Dedifferentiated amniotic fluid mesenchymal stem cell (primary cell): ENCODE measurements at regions not wholly inside any gene's neighbourhood (a gene's known extent, or its start where the extent isn't known, plus 50 kb on each side); places are given as distances from the start of the nearest gene placed in this dataset.
A peak's percentile ranks its signal among the peaks of the same experiment; 100 is the strongest.

ENCODE experiments used
- DNase-seq: peaks from one replicate; pipeline ENCODE4 v3.0.0-alpha.2; 2016; ENCODE audit errors: extremely low spot score

DNA sequence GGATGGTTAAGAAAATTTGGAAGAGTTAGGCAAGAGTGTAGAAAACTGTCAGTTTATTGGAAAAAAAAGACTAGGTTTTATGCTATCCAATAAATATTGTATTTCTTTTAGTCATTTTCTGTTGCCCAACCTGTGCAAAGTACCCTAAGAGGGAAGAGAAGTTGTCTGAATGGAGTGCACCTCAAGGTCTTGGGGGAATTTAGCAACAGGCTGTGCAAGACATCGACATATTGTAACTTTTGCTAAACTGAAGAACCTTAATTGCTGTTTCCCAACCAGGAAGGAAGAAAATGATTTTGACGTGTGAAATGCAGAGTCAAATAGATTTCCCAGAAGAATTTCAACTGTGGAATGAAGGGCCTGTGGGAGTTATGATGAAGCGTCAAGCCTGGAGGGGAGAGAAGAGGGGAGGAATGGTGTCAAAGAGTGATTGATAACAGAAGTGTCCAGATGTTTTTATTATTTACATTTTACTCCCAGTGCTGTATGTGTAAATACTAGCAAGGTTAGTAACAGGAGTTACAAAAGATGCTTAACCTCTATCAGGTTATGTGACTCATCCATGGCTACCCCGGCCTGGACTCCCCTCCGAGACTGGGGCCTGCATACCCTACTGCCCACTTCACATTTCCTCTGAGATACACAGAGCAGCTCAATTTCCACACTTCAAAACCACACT, 246.8 kb downstream of the MYLK4 start:
- DNase-seq, result no peak

- no peak for DNase-seq
These were observed 247.6 kb downstream of the MYLK4 start for GRCh38 chr6:2502998-2503674.

DNA sequence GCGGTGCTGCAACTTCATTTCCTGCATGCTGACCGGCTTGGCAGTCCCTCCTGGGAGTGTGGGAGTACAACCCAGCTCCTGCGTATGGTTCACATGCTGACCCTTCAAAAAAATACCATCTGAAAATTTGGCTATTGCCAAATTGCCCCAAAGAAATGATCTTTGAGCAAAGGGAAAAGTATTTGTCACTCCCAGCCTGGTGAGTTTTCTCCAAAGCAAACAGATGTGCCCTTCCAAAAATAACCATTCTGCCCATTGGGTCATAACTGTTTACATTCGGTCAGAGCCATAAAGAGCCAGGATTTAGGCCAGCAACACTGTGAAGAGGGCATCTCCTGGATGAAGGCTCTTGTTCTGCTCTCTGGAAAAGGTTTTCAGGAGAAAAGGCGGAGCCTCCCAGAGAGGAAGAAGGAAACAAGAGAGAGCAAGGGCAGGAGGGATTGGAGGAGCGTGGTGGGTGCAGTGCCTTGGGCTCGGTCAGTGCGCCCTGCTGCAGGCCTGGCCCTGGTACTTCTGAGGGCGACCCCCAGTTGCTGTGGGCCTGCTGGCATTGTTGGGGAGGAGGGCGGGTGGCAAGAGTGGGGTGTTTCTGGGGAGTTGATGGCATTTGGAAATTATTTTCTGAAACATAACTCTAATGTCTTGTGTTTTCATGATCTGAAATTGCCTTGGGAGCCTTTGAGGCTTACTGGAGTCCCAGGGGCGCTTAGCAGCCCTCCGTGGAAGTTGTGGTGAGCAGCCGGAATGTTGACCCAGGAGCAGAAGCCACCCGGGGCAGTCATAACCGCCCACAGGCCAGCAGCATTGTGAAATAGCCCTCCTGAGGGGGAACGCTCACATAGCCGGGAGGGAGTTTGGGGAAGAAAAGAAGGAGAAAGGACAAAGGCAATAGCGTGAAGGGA, 248.4 kb downstream of the MYLK4 start:
- no peak for DNase-seq

- DNase-seq, result no peak
These were observed 252.6 kb downstream of the MYLK4 start for GRCh38 chr6:2497922-2498623.

DNA sequence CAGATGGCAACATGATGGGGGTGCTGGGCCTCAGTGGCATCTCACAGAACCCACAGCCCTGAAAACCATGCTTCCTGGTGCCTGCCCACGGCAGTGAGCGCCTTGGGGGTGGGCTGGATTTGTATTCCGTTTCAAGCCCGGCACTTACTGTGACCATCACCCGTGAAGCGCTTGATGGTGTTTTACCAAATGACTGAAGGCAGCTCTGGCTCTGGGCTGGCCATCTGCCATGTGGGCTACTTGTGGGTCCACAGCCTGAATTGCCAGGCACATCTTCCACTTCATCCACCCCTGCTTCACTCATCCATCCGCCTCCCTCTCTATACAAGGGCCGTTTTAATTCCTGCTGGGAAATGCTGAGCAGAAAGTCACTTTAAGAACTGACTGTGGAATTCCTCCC, 250.9 kb upstream of the GMDS start:
- no peak for DNase-seq

DNA sequence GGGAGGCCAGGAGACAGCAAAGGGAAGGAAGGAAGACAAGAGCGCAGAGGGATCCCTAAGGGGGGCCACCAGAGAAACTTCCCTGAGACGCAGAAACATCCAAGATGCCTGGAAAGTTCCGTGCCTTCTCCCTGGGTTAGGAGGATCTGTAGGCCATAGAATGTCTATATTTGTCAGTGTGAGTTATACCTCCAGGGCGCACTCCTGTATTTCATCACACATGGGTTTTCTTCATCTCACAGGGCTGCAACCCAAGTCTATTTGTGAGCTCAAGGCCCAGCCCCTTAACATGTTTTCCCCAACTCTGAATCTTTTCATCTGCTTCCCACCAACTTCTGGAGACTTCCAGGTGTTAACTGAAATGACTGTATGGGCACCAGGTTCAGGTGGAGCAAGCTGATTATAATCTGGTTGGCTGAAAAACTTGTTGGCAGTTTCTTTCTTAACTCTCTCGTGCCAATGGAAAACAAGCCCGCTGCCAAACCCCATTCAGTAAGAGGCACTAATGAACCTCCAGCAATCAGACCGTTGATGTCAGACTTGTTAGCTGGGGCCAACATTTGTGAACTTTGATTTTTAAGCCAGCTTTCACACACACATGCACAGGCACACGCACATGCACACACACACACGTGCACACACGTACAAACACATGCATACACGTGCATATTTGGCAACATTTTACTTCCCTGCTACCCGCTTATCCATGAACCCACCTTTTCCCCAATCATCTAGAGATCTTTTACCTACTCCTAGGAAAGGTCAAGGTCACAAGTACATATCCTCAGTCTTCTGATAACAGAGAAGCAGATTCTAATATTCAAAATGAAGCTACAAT, 247.5 kb upstream of the GMDS start:
- DNase-seq, result no peak

DNA sequence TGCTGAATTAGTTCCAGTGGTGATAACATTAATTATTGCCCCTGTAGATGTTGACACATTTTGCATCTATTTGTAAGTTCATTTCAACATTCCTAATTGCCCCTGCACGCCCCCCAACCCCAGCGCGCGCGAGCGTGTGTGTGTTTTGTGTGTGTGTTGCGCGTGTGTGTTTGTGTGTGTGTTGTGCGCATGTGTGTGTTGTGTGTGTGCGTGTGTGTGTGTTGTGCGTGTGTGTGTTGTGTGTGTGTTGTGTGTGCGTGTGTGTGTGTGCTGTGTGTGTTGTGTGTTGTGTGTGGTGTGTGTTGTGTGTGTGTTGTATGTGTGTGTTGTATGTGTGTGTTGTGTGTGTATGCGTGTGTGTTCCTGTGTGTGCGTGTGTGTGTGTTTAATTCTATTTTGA, 245.7 kb upstream of the GMDS start:
- DNase-seq, result no peak

GRCh38 chr6:2488578-2488977, 243.2 kb upstream of the GMDS start:
- no peak for DNase-seq

DNA sequence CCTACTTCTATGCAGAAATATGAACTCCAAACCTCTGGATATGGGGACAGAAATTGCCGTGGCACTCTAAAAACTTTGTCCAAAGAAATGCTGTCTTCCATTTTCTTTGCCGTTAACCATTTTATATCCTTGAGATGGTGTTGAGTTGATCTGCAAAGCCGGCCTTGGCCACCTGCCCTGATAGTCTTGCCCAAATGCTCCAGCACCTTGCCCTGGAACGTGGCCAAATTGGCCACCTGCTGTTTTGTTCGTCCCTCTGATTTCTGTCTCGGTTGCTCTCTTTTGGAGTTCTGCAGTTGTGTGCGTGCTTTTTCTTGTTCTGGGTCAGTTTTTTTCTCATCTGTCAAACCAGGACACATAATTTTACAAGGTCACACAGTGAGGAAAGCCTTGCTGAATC, 239.7 kb upstream of the GMDS start:
- DNase-seq, result no peak

GRCh38 chr6:2482773-2483172, 237.4 kb upstream of the GMDS start:
- DNase-seq, result no peak

DNA sequence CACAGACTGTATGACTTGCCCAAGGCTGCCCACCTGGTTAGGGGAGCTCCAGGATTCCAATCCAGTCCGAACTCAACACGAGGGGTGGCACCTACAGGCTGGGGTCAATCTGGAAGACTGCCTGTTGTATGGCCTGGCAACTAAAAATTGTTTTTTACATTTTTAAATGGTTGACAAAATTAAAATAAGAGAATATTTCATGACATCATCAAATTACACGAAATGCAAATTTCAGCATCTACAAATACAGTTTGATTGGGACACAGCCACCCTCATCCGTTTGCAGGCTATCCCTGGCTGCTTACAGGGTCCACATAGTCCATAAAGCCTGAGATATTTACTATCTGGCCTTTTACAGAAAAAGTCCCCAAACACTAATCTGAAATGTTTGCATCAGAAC, 235.9 kb upstream of the GMDS start:
- DNase-seq, result no peak

DNA sequence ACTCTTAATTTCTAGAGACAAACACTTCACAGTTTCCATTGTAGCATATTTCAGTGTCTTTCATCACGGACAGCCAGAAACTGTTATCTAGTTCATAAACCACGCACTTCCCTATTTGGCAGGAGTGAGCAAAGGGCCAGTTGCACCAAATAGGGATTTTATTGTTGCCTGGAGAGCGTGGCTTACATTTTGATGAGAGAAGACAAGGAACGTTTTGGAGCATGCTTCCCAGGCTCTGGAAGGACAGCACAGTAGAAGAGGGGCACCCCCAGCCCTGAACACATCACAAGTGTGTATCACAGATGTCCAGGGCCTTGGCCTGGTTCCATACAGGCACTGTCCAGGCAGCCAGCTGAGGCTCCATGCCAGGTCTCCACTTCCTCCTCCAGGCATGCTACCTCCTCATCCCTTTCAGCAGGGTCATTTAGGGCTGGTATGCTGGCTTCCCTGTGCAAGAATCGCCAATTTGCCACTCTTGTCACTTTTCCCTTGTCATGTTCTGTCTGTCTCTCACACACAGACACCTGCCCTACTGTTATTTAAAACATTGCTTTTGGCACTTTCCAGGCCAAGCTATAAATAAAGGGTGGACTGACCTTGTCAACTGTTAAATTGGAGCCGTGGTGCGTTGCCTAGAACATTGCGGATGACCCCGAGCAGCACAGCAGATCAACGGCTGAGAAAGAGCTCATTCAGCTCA, 235.0 kb upstream of the GMDS start:
- no peak for DNase-seq

DNA sequence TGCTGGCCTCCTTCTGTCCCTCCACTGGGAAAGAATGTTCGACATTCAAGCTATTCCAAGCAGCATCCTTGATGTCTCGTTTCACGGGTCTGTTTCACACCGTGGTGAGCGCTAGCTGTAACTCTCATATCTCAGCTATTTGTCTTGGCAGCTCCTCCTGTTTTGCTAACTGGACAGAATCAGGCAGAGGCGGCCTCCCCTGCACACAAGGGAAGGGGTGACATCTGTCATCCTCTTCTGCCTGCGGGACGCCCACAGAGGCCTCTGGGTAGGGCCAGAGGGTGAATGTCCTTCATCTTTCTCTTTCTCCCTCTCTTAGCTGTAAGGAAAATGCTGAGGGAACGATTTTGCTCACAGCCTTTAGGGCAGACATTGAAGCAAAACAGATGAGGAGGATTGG, 232.8 kb upstream of the GMDS start:
- DNase-seq, result no peak

DNA sequence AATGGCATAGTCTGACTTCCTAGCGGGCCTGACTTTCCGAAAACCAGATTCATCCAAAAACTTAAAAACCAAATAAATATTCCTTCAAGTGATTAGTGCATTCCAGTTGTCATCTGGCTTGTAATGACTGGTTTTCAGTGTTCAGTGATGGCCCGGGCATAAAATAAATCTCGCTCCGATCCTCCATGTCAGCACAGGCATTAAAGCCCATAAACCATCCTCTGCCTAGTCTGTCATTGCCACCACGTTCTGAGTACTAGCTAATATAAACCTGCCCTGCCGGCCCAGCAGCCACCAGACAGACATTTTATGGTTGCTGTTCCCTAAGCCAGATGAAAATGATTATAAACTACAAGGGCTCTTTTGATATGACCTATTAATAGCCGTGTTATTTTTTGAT, 232.3 kb upstream of the GMDS start:
- DNase-seq, result no peak

- DNase-seq, result no peak
These were observed 231.8 kb upstream of the GMDS start for GRCh38 chr6:2477250-2477649.

- peak; percentile 32 for DNase-seq
These were observed 231.0 kb upstream of the GMDS start for GRCh38 chr6:2476376-2476775.

GRCh38 chr6:2471472-2471871, 226.1 kb upstream of the GMDS start:
- no peak for DNase-seq

GRCh38 chr6:2469428-2469827, 224.0 kb upstream of the GMDS start:
- DNase-seq, result no peak

GRCh38 chr6:2468601-2468955, 223.2 kb upstream of the GMDS start:
- DNase-seq, result no peak

DNA sequence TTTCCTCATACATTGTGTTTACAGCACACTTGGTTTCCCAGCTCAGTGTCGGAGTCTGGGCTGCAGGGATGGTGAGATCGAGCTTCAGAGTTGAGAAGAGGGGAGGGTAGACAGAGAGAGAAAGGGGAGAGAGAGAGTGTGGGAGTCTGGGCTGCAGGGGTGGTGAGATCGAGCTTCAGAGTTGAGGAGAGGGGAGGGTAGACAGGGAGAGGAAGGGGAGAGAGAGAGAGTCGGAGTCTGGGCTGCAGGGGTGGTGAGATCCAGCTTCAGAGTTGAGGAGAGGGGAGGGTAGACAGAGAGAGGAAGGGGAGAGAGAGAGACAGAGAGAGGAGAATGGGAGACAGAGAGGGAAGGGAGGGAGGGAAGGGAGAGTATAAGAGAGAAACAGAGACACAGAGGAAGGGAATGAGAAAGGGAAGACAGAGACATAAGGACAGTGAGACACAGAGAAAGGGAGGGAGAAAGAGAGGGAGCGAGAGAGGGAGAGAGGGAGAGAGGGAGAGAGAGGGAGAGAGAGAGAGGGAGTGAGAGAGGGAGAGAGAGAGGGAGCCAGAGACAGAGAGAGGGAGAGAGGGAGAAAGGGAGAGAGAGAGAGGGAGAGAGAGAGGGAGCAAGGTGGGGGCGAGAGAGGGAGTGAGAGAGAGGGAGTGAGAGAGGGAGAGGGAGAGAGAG, 222.7 kb upstream of the GMDS start:
- no peak for DNase-seq
